ENCODE measurements at regions not wholly inside any gene's neighbourhood (a gene's known extent, or its start where the extent isn't known, plus 50 kb on each side); places are given as distances from the start of the nearest gene placed in this dataset.
"Not testable (repeated sequence)": the region's sequence is repeated elsewhere in the genome, so short reads cannot be mapped to it uniquely, and the experiment has no call there.

DNA sequence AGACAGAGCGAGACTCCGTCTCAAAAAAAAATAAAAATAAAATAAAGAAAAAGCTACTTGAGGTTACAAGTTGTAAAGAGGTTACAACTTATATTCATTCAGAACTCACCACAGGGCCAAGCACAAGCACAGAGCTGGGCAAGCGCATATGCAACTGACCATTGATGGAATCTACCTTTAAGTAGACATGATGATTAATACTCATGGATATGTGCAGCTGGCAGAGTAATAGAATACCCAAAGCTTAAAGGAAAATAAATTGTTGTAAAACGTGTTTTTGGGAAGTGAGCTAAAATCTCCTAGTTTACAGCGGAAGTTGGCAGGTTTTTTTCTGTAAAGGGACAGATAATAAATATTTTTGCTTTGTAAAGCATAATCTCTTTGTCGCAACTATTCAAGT lies 111.6 kb downstream of the TMEM168 start:
- no peak for DNase-seq (ENCODE audit: low spot score)

DNA sequence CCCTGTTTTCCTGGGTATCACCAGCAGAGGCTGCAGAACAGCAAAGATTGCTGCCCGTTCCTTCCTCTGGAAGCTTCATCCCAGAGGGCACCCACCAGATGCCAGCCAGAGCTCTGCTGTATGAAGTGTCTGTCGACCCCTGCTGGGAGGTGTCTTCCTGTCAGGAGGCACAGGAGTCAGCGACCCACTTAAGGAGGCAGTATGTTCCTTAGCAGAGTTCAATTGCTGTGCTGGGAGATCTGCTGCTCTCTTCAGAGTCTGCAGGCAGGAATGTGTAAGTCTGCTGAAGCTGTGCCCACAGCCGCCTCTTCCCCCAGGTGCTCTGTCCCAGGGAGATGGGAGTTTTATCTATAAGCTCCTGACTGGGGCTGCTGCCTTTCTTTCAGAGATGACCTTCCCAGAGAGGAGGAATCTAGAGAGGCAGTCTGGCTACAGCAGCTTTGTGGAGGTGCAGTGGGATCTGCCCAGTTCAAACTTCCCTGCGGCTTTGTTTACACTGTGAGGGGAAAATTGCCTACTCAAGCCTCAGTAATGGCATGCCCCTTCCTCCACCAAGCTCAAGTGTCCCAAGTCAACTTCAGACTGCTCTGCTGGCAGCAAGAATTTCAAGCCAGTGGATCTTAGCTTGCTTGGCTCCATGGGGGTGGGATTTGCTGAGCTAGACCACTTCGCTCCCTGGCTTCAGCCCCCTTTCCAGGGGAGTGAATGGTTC lies 100.6 kb downstream of the TMEM168 start:
- DNase-seq (ENCODE audit: low spot score): not testable (repeated sequence)

DNA sequence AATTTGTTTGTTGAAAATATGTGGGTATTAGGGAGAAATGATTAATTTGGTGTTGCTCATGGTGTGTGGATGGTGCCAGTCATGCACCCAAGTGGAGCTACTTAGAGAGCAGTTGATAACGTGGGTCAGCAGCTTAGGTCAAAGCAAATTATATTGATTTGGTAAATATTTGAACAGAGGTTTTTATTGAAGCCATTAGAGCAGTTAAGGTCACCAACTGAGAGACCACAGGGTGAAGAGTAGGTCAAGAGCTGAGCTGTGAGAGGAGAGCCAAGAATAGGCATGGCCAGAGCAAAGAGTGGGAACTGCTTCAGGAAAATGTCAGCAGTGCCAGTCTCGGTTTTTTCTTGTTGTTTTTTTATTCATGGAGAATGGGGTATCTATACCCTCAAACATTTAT lies 97.9 kb downstream of the TMEM168 start:
- DNase-seq (ENCODE audit: low spot score): no peak

DNA sequence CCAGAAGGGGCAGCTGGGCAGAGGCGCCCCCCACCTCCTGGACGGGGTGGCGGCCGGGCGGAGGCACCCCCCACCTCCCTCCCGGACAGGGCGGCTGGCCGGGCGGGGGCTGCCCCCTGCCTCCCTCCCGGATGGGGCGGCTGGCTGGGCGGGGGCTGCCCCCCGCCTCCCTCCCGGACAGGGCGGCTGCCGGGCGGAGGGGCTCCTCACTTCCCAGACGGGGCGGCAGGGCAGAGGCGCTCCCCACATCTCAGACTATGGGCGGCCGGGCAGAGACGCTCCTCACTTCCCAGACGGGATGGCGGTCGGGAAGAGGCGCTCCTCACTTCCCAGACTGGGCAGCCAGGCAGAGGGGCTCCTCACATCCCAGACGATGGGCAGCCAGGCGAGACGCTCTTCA lies 93.0 kb downstream of the TMEM168 start:
- DNase-seq (ENCODE audit: low spot score): not testable (repeated sequence)

DNA sequence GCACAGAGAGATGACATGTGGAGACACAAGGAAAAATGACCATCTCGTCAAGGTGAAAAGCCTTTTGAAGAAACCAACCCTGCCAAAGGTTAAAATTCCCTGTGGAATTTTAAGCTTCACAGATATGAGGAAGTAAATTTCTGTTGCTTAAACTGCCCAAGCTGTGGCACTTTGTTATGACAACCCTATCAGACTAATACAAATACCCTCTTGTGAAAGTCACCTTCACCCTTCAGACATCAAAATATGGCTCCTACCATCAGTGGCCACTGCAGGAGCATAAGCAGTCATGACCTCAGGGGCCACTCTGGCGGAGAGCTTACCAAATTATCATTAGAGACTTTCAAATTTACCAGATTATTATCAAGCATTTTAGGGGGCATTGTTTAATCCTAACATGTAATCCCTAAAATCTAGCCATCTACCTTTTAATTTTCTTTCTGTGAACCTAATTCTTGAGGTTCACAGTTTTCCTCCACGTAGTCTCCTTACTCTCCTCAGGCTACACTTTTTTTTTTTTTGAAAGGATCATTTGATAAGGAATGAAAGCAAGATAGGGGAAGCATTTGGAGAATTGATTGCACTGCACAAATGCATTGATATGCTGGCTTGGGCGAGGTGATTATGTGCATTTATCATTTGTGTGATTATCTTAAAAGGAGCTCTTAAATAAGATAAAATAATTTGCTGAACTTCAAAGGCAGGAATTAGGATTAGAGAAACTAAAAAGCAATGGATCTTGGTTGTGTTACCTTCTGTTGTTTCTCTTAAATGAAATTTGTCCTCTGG lies 90.3 kb downstream of the TMEM168 start:
- DNase-seq (ENCODE audit: low spot score): no peak

DNA sequence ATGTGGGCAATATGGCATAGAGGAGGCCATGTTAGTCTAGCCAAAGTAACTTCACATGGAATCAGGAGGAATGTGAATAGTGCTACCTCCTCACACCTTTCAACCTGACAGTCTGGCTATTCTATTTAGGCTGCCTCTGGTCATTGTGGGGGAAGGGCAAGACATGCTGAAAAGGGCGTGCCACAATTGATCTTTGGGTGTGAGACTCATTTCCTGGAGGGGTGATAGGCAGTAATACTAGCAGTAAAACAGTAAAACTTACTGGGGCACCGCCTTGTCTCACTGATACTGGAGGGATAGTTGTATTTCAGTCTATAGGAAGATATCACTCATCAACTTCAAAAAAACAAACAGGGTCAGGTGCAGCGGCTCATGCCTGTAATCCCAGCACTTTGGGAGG lies 88.7 kb downstream of the TMEM168 start:
- no peak for DNase-seq (ENCODE audit: low spot score)

DNA sequence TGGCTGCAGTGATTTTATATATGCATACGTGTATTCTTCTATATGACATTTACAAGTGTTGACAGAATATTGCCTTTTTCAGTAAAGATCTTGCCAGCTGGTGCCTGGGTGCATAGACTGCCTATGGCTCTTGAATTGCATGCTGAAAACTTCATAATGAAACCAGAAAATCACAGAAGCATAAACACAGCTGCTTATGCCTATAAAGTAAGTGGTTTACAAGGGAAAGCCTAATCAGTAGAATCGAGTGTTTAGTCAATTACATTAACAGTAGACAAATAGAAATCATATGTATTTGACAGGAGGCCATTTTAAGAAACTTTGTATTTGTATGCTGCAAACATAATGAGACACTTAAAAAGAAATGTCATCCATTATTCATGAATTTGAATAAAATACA lies 82.5 kb downstream of the TMEM168 start:
- no peak for DNase-seq (ENCODE audit: low spot score)

DNA sequence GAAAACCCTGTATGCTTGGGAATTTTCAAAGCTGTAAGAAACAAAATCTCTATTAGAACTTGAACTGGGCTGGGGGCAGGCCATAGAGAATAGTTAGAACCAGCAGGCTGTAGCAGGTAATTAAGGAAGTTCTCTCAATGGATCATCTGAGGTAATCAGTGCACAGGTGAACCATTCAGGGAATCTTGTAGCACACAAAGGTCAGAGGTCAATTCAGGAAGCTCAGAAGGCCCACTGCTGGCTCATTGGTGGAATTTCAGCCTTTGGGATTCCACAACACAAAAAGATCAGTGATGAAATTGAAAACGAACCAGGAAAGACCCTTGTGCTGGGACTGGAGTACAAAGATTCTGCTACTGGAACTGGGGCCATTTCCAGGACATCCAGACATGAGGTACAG lies 82.0 kb downstream of the TMEM168 start:
- no peak for DNase-seq (ENCODE audit: low spot score)

Data from hematopoietic multipotent progenitor cell treated with erythropoietin and hydrocortisone succinate and interleukin-3 and kit ligand, for 15 days (in vitro differentiated cells).